HT1080 (cell line): ENCODE measurements at regions not wholly inside any gene's neighbourhood (a gene's known extent, or its start where the extent isn't known, plus 50 kb on each side); places are given as distances from the start of the nearest gene placed in this dataset.
"Not testable (repeated sequence)": the region's sequence is repeated elsewhere in the genome, so short reads cannot be mapped to it uniquely, and the experiment has no call there.

ENCODE experiments used
- DNase-seq: peaks from one replicate; pipeline ENCODE4 v3.0.0-alpha.2; 2015; ENCODE audit warnings: low read depth

- DNase-seq, result no peak
These were observed 160.4 kb downstream of the UACA start for GRCh38 chr15:70602834-70603560.

- no peak for DNase-seq
These were observed 161.1 kb downstream of the UACA start for GRCh38 chr15:70602281-70602680.

GRCh38 chr15:70597945-70598344, 165.4 kb downstream of the UACA start:
- DNase-seq, result no peak

GRCh38 chr15:70597056-70597603, 166.2 kb downstream of the UACA start:
- no peak for DNase-seq

- peak; percentile 85 for DNase-seq
These were observed 166.9 kb downstream of the UACA start for GRCh38 chr15:70596354-70597055.

GRCh38 chr15:70593795-70594194, 169.6 kb downstream of the UACA start:
- no peak for DNase-seq

GRCh38 chr15:70589728-70590127, 173.6 kb downstream of the UACA start:
- DNase-seq, result no peak

- DNase-seq, result peak; percentile 29
These were observed 174.1 kb downstream of the UACA start for GRCh38 chr15:70589221-70589620.

- no peak for DNase-seq
These were observed 174.7 kb downstream of the UACA start for GRCh38 chr15:70588613-70589012.

GRCh38 chr15:70587896-70588567, 175.3 kb downstream of the UACA start:
- no peak for DNase-seq

- not testable (repeated sequence) for DNase-seq
These were observed 176.2 kb downstream of the UACA start for GRCh38 chr15:70587012-70587634.

- no peak for DNase-seq
These were observed 177.1 kb downstream of the UACA start for GRCh38 chr15:70586241-70586640.

- no peak for DNase-seq
These were observed 177.7 kb downstream of the UACA start for GRCh38 chr15:70585707-70586034.

- DNase-seq, result no peak
These were observed 178.3 kb downstream of the UACA start for GRCh38 chr15:70584838-70585706.

GRCh38 chr15:70584441-70584837, 178.9 kb downstream of the UACA start:
- no peak for DNase-seq

- no peak for DNase-seq
These were observed 180.4 kb downstream of the UACA start for GRCh38 chr15:70583006-70583405.

- DNase-seq, result no peak
These were observed 181.0 kb downstream of the UACA start for GRCh38 chr15:70582143-70582945.

GRCh38 chr15:70580958-70581357, 182.4 kb downstream of the UACA start:
- no peak for DNase-seq

- DNase-seq, result no peak
These were observed 183.1 kb downstream of the UACA start for GRCh38 chr15:70580286-70580685.

GRCh38 chr15:70579766-70580165, 183.6 kb downstream of the UACA start:
- DNase-seq, result no peak
